Islet of Langerhans (tissue), 1 donor: ENCODE measurements at regions not wholly inside any gene's neighbourhood (a gene's known extent, or its start where the extent isn't known, plus 50 kb on each side); places are given as distances from the start of the nearest gene placed in this dataset.

Experiments used
- FAIRE-seq: peaks from one replicate; lab custom pipeline; 2011; peaks lifted over from hg19 to GRCh38; lab: Jason Lieb, UNC

GRCh38 chr14:105859717-105860614 lies 333.6 kb downstream of the TMEM121 start:
- FAIRE-seq = no peak

GRCh38 chr14:105860615-105861580 lies 334.5 kb downstream of the TMEM121 start:
- no peak for FAIRE-seq

GRCh38 chr14:105861985-105862465 lies 335.6 kb downstream of the TMEM121 start:
- FAIRE-seq = no peak

- FAIRE-seq = no peak
Measured at GRCh38 chr14:105862581-105863239, 336.3 kb downstream of the TMEM121 start.

GRCh38 chr14:105863296-105864108 lies 337.1 kb downstream of the TMEM121 start:
- FAIRE-seq = no peak

- no peak for FAIRE-seq
Measured at GRCh38 chr14:105864116-105864515, 337.7 kb downstream of the TMEM121 start.

GRCh38 chr14:105864651-105865265 lies 338.4 kb downstream of the TMEM121 start:
- FAIRE-seq = no peak

- no peak for FAIRE-seq
Measured at GRCh38 chr14:105865266-105865903, 339.0 kb downstream of the TMEM121 start.

GRCh38 chr14:105865904-105866840 lies 339.8 kb downstream of the TMEM121 start:
- FAIRE-seq = no peak

GRCh38 chr14:105866841-105867321 lies 340.5 kb downstream of the TMEM121 start:
- FAIRE-seq = no peak

GRCh38 chr14:105867961-105868599 lies 341.7 kb downstream of the TMEM121 start:
- no peak for FAIRE-seq

GRCh38 chr14:105871590-105871989 lies 345.2 kb downstream of the TMEM121 start:
- no peak for FAIRE-seq

- no peak for FAIRE-seq
Measured at GRCh38 chr14:105873870-105874512, 347.6 kb downstream of the TMEM121 start.

- no peak for FAIRE-seq
Measured at GRCh38 chr14:105876158-105876557, 349.8 kb downstream of the TMEM121 start.

GRCh38 chr14:105876829-105877228 lies 350.4 kb downstream of the TMEM121 start:
- FAIRE-seq = no peak

GRCh38 chr14:105877645-105878044 lies 351.3 kb downstream of the TMEM121 start:
- no peak for FAIRE-seq

- FAIRE-seq = no peak
Measured at GRCh38 chr14:105878125-105878524, 351.7 kb downstream of the TMEM121 start.

- FAIRE-seq = no peak
Measured at GRCh38 chr14:105878554-105878953, 352.2 kb downstream of the TMEM121 start.
